ENCODE measurements at regions not wholly inside any gene's neighbourhood (a gene's known extent, or its start where the extent isn't known, plus 50 kb on each side); places are given as distances from the start of the nearest gene placed in this dataset.

GRCh38 chr6:147106759-147107401, 97.3 kb upstream of the STXBP5 start:
- ATAC-seq (no peak), FAIRE-seq (no peak), DNase-seq (ENCODE audit: low read depth, low spot score) (no peak)
- 36% methylated on average over 7 of the region's 7 CpGs for WGBS (ENCODE audit: insufficient coverage, insufficient replicate concordance, low lambda C conversion rate, missing lambda C conversion rate)
- H3K79me2 ChIP-seq (ENCODE audit: control insufficient read depth, insufficient read depth, low read length): no peaks in the 10 kb centered on the region
- no TSS peak for BruUV-seq (replicated peaks)
- H2AFZ ChIP-seq (ENCODE audit: control insufficient read depth, low read depth, low read length): no peak overlapping the region
- no peaks in the 10 kb centered on the region for H3K9me3 ChIP-seq (replicated peaks; ENCODE audit: control insufficient read depth, insufficient read depth, low read length)
- in situ Hi-C loops (cut with MboI) (no loop called here), intact Hi-C loops (cut with micrococcal nuclease; ENCODE audit: unreplicated experiment) (no loop called here)
- SMC1A ChIA-PET (ENCODE audit: uncharacterized antibody, unreplicated experiment): interaction anchor here (0.7 to 1.5 kb wide), 2 partner anchors 8 to 80 kb away, joined by 4 to 5 read pairs; no protein-coding TSS in a partner anchor
- no peak overlapping the region for H3K4me2 ChIP-seq (ENCODE audit: control insufficient read depth, insufficient read depth)
- no peak overlapping the region for H3K27ac ChIP-seq (ENCODE audit: control insufficient read depth, insufficient read depth)
- no peaks in the 10 kb centered on the region for H4K20me1 ChIP-seq (ENCODE audit: control insufficient read depth, insufficient read depth)
- no peaks in the 10 kb centered on the region for H3K4me1 ChIP-seq (ENCODE audit: control insufficient read depth, insufficient read depth, low read length)
- no peaks in the 10 kb centered on the region for H3K27me3 ChIP-seq (replicated peaks in 1 of 2; ENCODE audit: control insufficient read depth in 2 of 2, insufficient read depth in 2 of 2, low read length in 1 of 2)
- no peak overlapping the region for H3K4me3 ChIP-seq
- RAD21 ChIA-PET (ENCODE audit: unreplicated experiment): no interaction called here
- no peak overlapping the region for H3K9ac ChIP-seq (ENCODE audit: control insufficient read depth, insufficient read depth, low read length)
- POLR2A ChIA-PET: no interaction called here
- no peaks in the 10 kb centered on the region for H3K36me3 ChIP-seq (ENCODE audit: control insufficient read depth in 2 of 2, insufficient read depth in 2 of 2, low read length in 1 of 2)
- TF ChIP-seq SP1 (IDR thresholded peaks at IDR 0.05; ENCODE audit: low read depth, low read length) (no peak), STAT1 (conservative IDR thresholded peaks at IDR 0.05) (no peak), MEF2B (IDR thresholded peaks at IDR 0.05; ENCODE audit: partially characterized antibody, poor library complexity, severe bottlenecking) (no peak), LARP7 (IDR thresholded peaks at IDR 0.05) (no peak), PAX8 (IDR thresholded peaks at IDR 0.05) (no peak)
- TF ChIP-seq, protein P1, sequence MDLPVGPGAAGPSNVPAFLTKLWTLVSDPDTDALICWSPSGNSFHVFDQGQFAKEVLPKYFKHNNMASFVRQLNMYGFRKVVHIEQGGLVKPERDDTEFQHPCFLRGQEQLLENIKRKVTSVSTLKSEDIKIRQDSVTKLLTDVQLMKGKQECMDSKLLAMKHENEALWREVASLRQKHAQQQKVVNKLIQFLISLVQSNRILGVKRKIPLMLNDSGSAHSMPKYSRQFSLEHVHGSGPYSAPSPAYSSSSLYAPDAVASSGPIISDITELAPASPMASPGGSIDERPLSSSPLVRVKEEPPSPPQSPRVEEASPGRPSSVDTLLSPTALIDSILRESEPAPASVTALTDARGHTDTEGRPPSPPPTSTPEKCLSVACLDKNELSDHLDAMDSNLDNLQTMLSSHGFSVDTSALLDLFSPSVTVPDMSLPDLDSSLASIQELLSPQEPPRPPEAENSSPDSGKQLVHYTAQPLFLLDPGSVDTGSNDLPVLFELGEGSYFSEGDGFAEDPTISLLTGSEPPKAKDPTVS (IDR thresholded peaks at IDR 0.05; ENCODE audit: low read depth, low read length): no peak
- CTCF ChIA-PET: no interaction called here

All from GM12878 (cell line).